ENCODE measurements at regions not wholly inside any gene's neighbourhood (a gene's known extent, or its start where the extent isn't known, plus 50 kb on each side); places are given as distances from the start of the nearest gene placed in this dataset.
"Not testable (repeated sequence)": the region's sequence is repeated elsewhere in the genome, so short reads cannot be mapped to it uniquely, and the experiment has no call there.

GRCh38 chr3:96294143-96294542 is 520.3 kb upstream of the EPHA6 start:
- TF ChIP-seq Cebpa-rat (IDR thresholded peaks at IDR 0.05): no peak
- H3K36me3 ChIP-seq: no peaks in the 10 kb centered on the region
- no peaks in the 10 kb centered on the region for H4K20me1 ChIP-seq
- no peak overlapping the region for H3K27ac ChIP-seq
- no peak overlapping the region for H3K4me3 ChIP-seq
- no peak overlapping the region for H3K9ac ChIP-seq
- peaks cover 8% of the 10 kb centered on the region; the same call in 1 of the 2 replicates for H3K9me3 ChIP-seq
- no peak overlapping the region for H3K4me2 ChIP-seq
- H3K27me3 ChIP-seq: no peaks in the 10 kb centered on the region
- H3K4me1 ChIP-seq: no peaks in the 10 kb centered on the region

DNA sequence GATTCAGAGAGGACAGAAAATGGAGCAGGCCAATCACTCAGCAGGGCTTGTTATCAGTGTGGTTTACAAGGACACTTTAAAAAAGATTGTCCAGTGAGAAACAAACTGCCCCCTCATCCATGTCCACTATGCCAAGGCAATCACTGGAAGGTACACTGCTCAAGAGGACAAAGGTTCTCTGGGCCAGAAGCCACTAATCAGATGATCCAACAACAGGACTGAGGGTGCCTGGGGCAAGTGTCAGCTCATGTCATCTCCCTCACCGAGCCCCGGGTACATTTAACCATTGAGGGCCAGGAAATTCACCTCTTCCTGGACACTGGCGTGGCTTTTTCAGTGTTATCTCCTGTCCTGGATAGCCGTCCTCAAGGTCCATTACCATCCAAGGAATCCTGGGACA is 513.7 kb upstream of the EPHA6 start:
- no peaks in the 10 kb centered on the region for H3K4me1 ChIP-seq
- no peak overlapping the region for H3K4me3 ChIP-seq
- H3K27ac ChIP-seq: no peak overlapping the region
- no peaks in the 10 kb centered on the region for H3K36me3 ChIP-seq
- H3K4me2 ChIP-seq: no peak overlapping the region
- H4K20me1 ChIP-seq: no peaks in the 10 kb centered on the region
- TF ChIP-seq Cebpa-rat (IDR thresholded peaks at IDR 0.05): no peak
- H3K9ac ChIP-seq: no peak overlapping the region
- no peaks in the 10 kb centered on the region for H3K27me3 ChIP-seq
- peaks cover 8% of the 10 kb centered on the region; the same call in 1 of the 2 replicates for H3K9me3 ChIP-seq

DNA sequence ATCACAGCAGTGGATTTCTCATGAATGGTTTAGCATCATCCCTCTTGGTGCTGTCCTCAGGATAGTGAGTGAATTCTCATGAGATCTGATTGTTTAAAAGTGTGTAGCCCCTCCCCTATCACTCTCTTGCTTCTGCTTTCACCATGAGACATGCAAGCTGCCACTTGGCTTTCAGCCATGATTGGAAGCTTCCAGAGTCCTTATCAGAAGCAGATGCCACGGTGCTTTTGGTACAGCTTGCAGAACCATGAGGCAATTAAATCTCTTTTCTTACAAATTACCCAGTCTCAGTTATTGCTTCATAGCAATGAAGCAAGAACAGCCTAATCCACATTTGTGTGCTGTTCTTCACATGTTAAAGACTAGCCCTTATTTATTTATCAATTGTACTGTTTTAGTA is 495.2 kb upstream of the EPHA6 start:
- Histone ChIP-seq H3K4me2 (no peak overlapping the region), H3K36me3 (no peaks in the 10 kb centered on the region), H3K27ac (no peak overlapping the region), H3K27me3 (no peaks in the 10 kb centered on the region), H3K9ac (no peak overlapping the region), H3K9me3 (no peaks in the 10 kb centered on the region), H4K20me1 (no peaks in the 10 kb centered on the region), H3K4me1 (no peaks in the 10 kb centered on the region), H3K4me3 (no peak overlapping the region)
- no peak for TF ChIP-seq Cebpa-rat (IDR thresholded peaks at IDR 0.05)

- Histone ChIP-seq H4K20me1 (no peaks in the 10 kb centered on the region), H3K27ac (no peak overlapping the region), H3K9me3 (no peaks in the 10 kb centered on the region), H3K4me3 (no peak overlapping the region), H3K27me3 (no peaks in the 10 kb centered on the region), H3K4me2 (no peak overlapping the region), H3K4me1 (no peaks in the 10 kb centered on the region), H3K9ac (no peak overlapping the region), H3K36me3 (no peaks in the 10 kb centered on the region)
- no peak for TF ChIP-seq Cebpa-rat (IDR thresholded peaks at IDR 0.05)
Observed at GRCh38 chr3:96324087-96324486, 490.3 kb upstream of the EPHA6 start.

- no peaks in the 10 kb centered on the region for H3K36me3 ChIP-seq
- no peak overlapping the region for H3K4me2 ChIP-seq
- H3K9me3 ChIP-seq: no peaks in the 10 kb centered on the region
- no peaks in the 10 kb centered on the region for H4K20me1 ChIP-seq
- no peak for TF ChIP-seq Cebpa-rat (IDR thresholded peaks at IDR 0.05)
- no peak overlapping the region for H3K4me3 ChIP-seq
- no peak overlapping the region for H3K27ac ChIP-seq
- H3K4me1 ChIP-seq: no peaks in the 10 kb centered on the region
- no peaks in the 10 kb centered on the region for H3K27me3 ChIP-seq
- no peak overlapping the region for H3K9ac ChIP-seq
Observed at GRCh38 chr3:96330795-96331194, 483.6 kb upstream of the EPHA6 start.

GRCh38 chr3:96331341-96331740 is 483.1 kb upstream of the EPHA6 start:
- Histone ChIP-seq H3K9ac (no peak overlapping the region), H3K4me3 (no peak overlapping the region), H3K4me1 (no peaks in the 10 kb centered on the region), H3K9me3 (no peaks in the 10 kb centered on the region), H3K27ac (no peak overlapping the region), H3K36me3 (no peaks in the 10 kb centered on the region), H4K20me1 (no peaks in the 10 kb centered on the region), H3K27me3 (no peaks in the 10 kb centered on the region), H3K4me2 (no peak overlapping the region)
- no peak for TF ChIP-seq Cebpa-rat (IDR thresholded peaks at IDR 0.05)

GRCh38 chr3:96334779-96335178 is 479.6 kb upstream of the EPHA6 start:
- no peak for TF ChIP-seq Cebpa-rat (IDR thresholded peaks at IDR 0.05)
- no peak overlapping the region for H3K9ac ChIP-seq

GRCh38 chr3:96347289-96347688 is 467.1 kb upstream of the EPHA6 start:
- Histone ChIP-seq H3K4me3 (no peak overlapping the region), H3K27ac (no peak overlapping the region), H3K27me3 (no peaks in the 10 kb centered on the region), H3K4me1 (no peaks in the 10 kb centered on the region), H3K9ac (no peak overlapping the region), H3K4me2 (no peak overlapping the region), H3K9me3 (no peaks in the 10 kb centered on the region), H3K36me3 (no peaks in the 10 kb centered on the region), H4K20me1 (no peaks in the 10 kb centered on the region)
- no peak for TF ChIP-seq Cebpa-rat (IDR thresholded peaks at IDR 0.05)

More at GRCh38 chr3:96334779-96335178, 479.6 kb upstream of the EPHA6 start:
- Histone ChIP-seq H3K9me3 (no peaks in the 10 kb centered on the region), H3K4me3 (no peak overlapping the region), H3K36me3 (no peaks in the 10 kb centered on the region), H3K27me3 (no peaks in the 10 kb centered on the region), H3K27ac (no peak overlapping the region), H3K4me2 (no peak overlapping the region), H3K4me1 (no peaks in the 10 kb centered on the region), H4K20me1 (no peaks in the 10 kb centered on the region)

DNA sequence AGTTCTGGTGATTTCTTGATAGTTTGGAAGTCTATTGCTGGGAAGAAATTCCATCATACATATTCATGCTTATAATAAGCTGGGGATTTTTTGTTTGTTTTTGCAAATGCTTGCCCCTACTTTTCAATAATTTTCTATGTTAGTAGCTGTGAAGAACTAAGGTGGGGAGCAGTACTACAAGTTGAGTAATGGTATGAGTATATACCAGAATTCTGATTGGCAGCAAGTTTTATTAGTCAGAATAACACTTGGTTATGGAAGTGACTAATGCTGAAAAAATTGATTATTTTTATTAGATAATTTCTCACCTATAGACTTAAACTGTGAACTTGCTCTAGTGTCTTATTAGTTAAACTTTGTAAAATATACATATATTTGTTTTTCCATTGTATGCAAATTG is 462.8 kb upstream of the EPHA6 start:
- H3K9me3 ChIP-seq, H3K27ac ChIP-seq, H4K20me1 ChIP-seq, H3K9ac ChIP-seq, H3K4me2 ChIP-seq, H3K27me3 ChIP-seq, H3K36me3 ChIP-seq, H3K4me1 ChIP-seq, H3K4me3 ChIP-seq: not testable (repeated sequence)

GRCh38 chr3:96354106-96354505 is 460.3 kb upstream of the EPHA6 start:
- Histone ChIP-seq H3K4me1 (no peaks in the 10 kb centered on the region), H3K9ac (no peak overlapping the region), H3K27me3 (no peaks in the 10 kb centered on the region), H3K36me3 (no peaks in the 10 kb centered on the region), H3K27ac (no peak overlapping the region), H3K9me3 (no peaks in the 10 kb centered on the region), H3K4me2 (no peak overlapping the region), H3K4me3 (no peak overlapping the region), H4K20me1 (no peaks in the 10 kb centered on the region)
- TF ChIP-seq Cebpa-rat (IDR thresholded peaks at IDR 0.05): no peak

GRCh38 chr3:96354742-96355141 is 459.7 kb upstream of the EPHA6 start:
- Histone ChIP-seq H3K9me3 (no peaks in the 10 kb centered on the region), H3K4me3 (no peak overlapping the region), H4K20me1 (no peaks in the 10 kb centered on the region), H3K27me3 (no peaks in the 10 kb centered on the region), H3K9ac (no peak overlapping the region), H3K27ac (no peak overlapping the region), H3K4me2 (no peak overlapping the region), H3K4me1 (no peaks in the 10 kb centered on the region), H3K36me3 (no peaks in the 10 kb centered on the region)
- TF ChIP-seq Cebpa-rat (IDR thresholded peaks at IDR 0.05): no peak
